GM06990 (cell line): ENCODE measurements at regions not wholly inside any gene's neighbourhood (a gene's known extent, or its start where the extent isn't known, plus 50 kb on each side); places are given as distances from the start of the nearest gene placed in this dataset.
A peak's percentile ranks its signal among the peaks of the same experiment; 100 is the strongest.

ENCODE experiments used
- DNase-seq: peaks from one replicate; pipeline ENCODE4 v3.0.0-alpha.2; 2011; ENCODE audit not compliant: insufficient read length; ENCODE audit errors: extremely low read depth
- H3K27me3 ChIP-seq: replicated peaks from 2 replicates; pipeline ENCODE4 v1.6.0; 2011; ENCODE audit warnings: low read length; ENCODE audit not compliant: control insufficient read depth, insufficient read depth
- H3K36me3 ChIP-seq: 2 replicates; pipeline ENCODE4 v1.5.1; 2011; ENCODE audit warnings: low read length; ENCODE audit not compliant: control insufficient read depth, insufficient read depth
- H3K4me3 ChIP-seq: replicated peaks from 2 replicates; pipeline ENCODE4 v1.5.1; 2011; ENCODE audit warnings: low read depth, mild to moderate bottlenecking, control low read depth, low read length
- CTCF ChIP-seq: IDR thresholded peaks from 2 replicates; pipeline ENCODE4 v1.5.1; 2011; ENCODE audit warnings: low read length, control low read depth, mild to moderate bottlenecking, inconsistent platforms; ENCODE audit not compliant: insufficient read depth, poor library complexity, severe bottlenecking

- no peak overlapping the region for H3K4me3 ChIP-seq
- no peaks in the 10 kb centered on the region for H3K27me3 ChIP-seq
- no peak for TF ChIP-seq CTCF
- no peaks in the 10 kb centered on the region for H3K36me3 ChIP-seq
- DNase-seq: no peak
Observed at GRCh38 chr1:29916656-29917369, 680.5 kb downstream of the PTPRU start.

GRCh38 chr1:29914936-29915335, 678.6 kb downstream of the PTPRU start:
- no peak for TF ChIP-seq CTCF
- no peak for DNase-seq
- no peaks in the 10 kb centered on the region for H3K27me3 ChIP-seq
- no peak overlapping the region for H3K4me3 ChIP-seq
- H3K36me3 ChIP-seq: no peaks in the 10 kb centered on the region

GRCh38 chr1:29912425-29912824, 676.1 kb downstream of the PTPRU start:
- no peaks in the 10 kb centered on the region; the same call in 1 of the 2 replicates for H3K27me3 ChIP-seq
- no peak overlapping the region for H3K4me3 ChIP-seq
- DNase-seq: no peak
- no peaks in the 10 kb centered on the region for H3K36me3 ChIP-seq
- peak; percentile 48 for TF ChIP-seq CTCF

GRCh38 chr1:29909962-29910361, 673.6 kb downstream of the PTPRU start:
- Histone ChIP-seq H3K27me3 (no peaks in the 10 kb centered on the region; the same call in 1 of the 2 replicates), H3K4me3 (no peak overlapping the region), H3K36me3 (no peaks in the 10 kb centered on the region)
- DNase-seq: no peak
- TF ChIP-seq CTCF: no peak

- no peak for DNase-seq
- Histone ChIP-seq H3K4me3 (no peak overlapping the region), H3K27me3 (no peaks in the 10 kb centered on the region; the same call in 1 of the 2 replicates), H3K36me3 (no peaks in the 10 kb centered on the region)
- TF ChIP-seq CTCF: no peak
Observed at GRCh38 chr1:29907596-29907995, 671.3 kb downstream of the PTPRU start.
